GM19438 (cell line): ENCODE measurements at regions not wholly inside any gene's neighbourhood (a gene's known extent, or its start where the extent isn't known, plus 50 kb on each side); places are given as distances from the start of the nearest gene placed in this dataset.
A peak's percentile ranks its signal among the peaks of the same experiment; 100 is the strongest.
"Not testable (repeated sequence)": the region's sequence is repeated elsewhere in the genome, so short reads cannot be mapped to it uniquely, and the experiment has no call there.

Experiments
- ATAC-seq: cut with Tn5 transposase; IDR thresholded peaks from one replicate; pipeline ENCODE4 v1.9.1; 2021; ENCODE audit warnings: low read depth; ENCODE audit not compliant: unreplicated experiment

DNA sequence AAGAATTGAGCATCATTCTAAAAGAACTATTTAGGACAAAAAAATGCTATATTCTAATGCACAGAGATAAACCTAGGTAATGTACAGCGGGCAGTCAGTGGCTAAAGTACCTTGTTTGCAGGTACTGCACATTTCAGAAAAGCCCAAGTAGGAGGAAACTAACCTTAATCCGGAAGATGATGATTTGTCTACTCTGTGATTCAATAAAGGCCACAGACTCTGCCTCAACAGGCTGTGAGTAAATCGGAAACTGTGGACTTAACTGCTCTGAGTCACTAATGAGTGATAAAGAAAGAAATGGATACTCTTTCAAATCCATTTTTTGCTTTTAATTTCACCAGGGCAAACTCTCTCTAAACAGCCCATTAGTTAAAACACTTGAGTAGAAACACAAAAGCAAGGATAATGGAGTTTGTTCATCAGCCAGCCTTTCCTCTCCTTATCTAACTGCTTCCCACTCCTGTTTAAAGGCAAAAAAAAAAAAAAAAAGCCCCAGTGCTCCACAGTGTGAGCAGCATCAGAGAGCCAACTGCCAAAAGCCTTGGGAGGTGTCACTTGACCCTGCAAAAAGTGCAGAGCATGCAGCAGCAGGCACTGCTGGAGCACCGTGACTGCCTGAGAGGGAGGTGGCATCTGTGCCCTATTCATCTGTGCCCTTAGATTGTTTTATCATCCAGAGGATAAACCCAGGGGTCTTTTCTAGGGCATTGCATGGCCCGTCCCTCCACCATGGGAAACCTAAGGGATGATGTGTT is 187.7 kb downstream of the SATB1 start:
- ATAC-seq: peak; percentile 71

DNA sequence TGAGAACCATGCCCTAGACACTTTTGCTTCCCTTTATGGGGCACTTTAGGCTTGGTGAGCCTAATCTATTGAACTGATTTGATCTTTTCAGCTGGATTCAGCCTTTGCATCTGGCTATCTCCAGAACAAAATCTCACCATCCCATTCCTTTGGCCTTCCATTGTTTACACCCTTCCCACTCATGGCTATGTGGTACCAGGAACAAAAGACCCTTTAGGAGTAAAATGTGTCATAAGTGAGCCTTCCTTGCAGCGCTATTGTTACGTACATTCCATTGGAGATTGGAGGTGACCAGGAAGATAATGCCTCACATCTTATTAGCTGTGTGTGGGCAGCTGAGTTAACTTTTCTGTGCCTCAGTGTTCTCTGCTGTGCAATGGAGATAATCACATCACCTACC is 188.4 kb downstream of the SATB1 start:
- no peak for ATAC-seq

DNA sequence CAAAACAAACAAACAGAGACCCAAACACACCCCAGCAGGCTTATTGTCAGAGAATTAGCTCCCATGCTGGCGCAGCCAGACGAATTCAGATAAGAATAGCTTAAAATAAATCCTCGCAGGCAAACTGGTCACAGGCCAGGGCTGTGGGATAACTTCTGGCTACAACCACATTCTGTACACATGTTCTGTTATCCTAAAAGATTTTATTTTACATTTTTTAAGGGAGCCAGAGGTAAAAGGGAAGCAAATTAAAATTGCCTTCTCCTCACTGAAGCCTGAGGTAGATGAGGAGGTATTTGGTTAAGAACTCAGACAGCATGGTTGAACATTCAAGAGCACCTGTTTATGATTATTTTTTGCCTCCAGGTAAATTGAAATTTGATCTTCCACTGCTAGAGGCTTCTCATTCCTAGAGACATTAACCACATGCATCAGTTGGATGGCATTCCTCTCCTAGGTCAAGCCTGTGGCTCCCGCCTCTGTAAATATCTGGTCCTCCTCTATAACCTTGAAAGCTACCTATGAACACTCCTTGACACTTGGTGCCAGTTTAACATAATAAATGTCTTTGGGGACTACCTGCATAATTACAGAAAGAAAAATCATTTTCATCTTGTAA is 190.3 kb downstream of the SATB1 start:
- ATAC-seq: no peak

DNA sequence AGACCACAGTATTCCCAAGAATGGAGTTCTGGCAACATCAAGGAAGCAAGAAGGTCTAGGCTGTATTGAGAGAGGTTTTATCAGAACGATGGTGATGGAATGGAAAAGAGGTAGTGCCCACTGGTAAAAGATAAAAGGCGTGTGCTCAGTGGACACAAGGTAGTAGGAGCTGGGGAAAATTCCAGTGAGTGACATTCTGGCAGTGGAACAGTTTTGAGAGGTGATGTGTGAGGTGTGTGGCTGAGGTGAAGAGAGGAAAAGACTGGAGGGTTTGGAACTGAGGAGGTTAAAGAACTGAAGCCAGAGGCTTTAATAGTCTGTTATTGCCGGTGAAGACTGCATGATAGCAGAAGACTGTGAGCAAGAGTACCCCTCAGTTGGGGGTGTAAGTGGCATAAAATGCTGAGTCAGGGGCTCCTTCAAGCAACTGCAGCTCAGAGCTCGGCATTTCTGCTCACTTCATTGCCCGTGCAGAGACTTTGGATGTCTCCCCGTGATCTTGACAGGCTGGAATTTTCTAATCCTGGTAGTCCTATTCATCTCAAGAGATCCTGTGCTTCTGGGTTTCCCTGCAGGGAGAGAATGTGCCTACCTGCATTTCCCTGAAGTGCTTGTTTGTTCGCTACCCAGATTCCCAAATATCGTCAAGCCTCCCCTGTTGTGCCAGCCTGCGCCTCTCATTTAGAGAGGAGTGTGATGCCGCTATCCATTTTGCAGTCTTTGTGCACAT is 191.0 kb downstream of the SATB1 start:
- ATAC-seq: no peak

DNA sequence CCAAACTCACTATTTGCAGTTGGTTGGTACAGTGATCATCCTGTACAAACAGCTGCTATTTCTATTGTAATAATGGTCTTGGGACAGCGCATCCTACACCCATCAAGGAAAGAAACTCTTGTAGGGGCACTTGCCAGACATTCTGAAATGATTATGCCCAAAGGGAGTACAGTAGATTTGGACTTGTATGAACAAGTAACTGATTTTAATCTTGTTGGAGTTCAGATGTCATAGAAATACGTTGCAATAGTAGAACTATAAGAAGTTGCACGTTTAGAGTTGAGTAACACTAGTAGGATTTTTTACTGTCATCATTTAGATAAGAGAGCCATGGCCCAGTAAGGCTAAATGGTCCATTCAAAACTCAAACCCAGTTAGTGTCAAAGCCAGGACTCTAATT is 192.8 kb downstream of the SATB1 start:
- ATAC-seq: no peak

DNA sequence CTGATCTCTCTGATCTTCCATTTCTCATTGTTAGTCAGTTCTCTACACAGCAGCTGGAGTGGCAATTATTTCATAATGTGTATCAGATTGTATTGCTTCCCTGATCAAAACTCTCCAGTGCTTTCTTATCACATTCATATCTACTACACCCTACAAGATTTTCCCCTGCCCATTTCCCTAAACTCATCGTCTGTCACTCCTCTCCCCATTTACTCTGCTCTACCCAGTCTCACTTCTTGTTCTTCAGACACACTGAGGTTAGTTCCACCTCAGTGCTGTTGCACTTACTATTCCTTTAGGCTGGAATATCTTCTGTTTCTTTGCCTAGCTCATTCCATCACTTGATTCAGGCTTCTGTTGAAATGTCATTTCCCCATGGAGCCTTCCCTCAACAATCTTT is 197.1 kb downstream of the SATB1 start:
- no peak for ATAC-seq

DNA sequence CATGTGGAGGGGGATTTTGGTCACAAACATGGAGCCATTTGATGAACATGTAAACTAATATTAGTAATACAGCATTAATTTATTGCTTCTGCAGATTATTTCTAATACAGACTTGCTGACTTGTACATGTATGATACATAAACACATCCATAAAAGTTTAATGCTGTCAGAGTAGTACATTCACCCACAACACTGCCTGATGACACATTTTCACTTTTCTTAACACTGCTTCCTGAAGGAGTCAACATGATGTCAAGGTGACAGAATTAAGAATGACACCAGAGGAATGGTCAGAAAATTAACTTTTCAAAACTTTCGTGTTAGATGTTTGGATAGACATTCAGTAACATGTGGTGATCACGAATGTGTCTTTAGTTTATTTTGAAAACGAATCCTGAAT is 199.4 kb downstream of the SATB1 start:
- no peak for ATAC-seq

DNA sequence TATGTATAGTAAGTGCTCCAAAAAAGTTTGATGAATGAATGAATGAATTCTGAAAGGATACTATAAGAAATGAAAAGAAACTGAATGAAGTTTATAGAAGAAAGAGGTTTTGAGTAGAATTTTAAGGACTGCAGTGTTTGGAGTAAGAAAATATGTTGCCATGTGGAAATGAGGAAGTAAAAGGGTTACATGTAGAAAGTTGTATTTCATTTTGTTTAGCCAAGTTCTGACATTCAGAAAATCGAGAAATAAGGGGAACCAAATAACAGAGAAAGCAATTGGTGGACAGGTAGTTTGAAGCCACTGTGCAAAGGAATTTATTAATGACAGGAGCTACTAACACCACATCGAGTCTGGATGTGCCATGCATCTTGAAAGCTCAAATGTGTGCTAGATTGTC is 200.7 kb downstream of the SATB1 start:
- no peak for ATAC-seq

DNA sequence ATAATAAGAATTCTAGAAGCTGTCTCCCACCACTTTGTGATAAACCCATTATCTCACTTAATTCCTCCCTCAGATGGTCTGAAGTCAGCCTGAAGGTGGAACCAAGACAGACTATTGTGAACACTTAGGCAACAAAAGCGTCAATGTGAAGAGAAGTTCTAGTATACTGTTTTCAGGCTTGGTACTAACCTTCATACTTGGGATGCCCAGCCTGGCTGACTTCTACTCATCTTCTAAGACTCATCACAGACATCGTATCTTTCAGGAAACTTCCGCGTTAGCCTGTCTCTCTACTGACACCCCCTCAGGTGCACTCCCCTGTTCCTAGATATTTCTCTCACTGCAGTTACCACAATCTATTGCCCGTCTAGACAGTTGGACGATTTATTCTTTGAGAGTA is 201.2 kb downstream of the SATB1 start:
- ATAC-seq: peak; percentile 35

DNA sequence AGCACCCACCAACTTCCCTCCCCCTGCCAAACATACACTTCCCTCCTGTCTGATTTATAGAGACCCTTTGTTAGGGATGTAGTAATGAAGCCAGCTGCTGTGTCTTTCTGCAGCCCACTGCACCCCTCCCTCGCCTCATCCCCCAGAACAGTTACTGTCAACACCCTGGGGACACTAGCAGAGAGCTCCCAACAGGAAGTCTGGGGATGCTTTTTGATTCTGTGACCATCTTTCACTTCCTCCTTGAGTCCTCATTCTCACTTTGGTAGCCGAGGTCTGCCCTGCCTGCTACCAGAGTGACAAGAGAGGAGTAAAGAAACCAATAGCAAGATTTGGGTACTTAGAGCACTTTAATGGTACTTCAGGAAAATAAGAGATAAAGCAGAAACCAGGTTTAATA is 201.6 kb downstream of the SATB1 start:
- peak; percentile 99 for ATAC-seq

DNA sequence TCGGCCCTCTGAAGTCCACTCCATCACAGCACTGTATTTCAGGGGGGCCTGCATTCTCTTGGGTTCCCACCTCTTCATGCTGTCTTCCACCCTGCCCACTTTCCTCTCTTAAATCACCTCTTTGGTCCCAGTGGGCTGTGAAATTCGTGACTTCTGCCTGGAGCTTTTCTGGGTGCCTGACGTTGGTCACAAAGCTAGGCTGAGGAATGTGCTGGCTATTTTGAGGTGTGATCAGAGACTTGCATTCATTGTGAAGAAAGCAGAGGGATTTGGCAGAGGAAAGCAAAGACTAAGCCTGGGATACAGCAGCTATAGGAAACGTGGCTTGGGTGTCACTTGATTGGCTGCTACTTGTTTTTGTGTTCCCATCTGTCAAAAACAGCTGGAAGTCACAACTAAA is 202.5 kb downstream of the SATB1 start:
- no peak for ATAC-seq

DNA sequence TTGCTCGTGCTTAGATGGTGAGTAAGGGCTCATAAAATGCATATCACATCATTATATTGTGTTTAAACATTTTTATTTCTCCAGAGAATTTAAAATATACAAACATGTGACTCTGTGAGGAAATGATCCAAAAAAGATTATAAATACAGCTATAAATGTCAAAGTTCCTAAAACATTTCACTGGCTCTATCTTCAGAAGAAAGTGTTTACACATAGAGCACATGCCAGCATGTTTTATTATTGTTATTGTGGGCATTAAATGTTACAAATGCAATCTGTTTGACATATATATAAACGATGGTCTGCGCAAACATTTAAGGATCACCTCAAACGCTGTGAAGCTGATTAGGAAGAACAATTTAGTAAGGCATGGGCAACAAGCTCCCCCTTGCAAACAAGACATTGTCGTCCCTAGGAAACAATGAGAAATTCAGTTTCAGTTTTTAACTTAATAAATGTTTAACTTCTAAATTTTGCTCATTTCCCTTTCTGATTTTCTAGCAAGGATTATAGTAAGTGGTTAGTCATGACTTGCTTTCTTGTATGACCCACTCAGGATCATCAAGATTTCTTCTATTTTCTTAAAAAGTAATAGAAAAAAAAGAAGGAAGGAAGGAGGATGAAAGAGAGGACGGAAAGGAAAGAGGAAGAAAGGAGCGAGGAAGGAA is 207.5 kb downstream of the SATB1 start:
- ATAC-seq: peak; percentile 46

DNA sequence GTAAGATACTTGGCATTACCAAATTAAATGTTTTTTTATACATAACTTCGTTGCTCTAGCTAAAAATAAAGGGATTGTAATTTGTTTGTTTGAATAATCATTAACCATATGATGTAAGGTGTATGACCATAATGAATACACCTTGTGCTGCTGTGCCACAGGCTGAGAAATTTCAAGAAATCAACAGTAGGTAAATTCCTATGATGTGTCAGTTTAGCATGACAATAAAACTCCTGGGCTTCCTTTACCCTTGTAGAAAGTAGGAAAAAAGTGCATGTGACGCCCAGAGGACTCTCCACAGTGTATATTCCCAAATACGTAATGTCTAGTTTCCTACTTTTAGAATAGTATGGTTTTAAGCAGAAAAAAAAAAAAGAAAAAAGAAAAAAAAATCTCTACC is 208.1 kb downstream of the SATB1 start:
- ATAC-seq: no peak

DNA sequence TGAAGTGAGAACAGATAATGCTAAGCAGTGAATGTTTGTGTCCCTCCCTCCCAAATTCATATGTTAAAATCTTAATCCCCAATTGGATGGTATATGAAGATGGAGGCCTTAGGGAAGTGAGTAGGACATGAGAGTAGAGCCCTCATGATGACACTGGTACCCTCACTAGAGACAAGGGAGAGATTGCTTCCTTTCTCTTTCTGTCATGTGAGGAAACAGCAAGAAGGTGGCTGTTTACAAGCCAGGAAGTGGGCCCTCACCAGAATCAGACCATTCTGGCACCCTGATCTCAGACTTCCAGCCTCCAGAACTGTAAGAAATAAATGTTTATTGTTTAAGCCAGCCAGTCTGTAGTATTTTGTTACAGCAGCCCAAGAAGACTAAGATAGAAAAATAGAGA is 209.5 kb downstream of the SATB1 start:
- no peak for ATAC-seq

DNA sequence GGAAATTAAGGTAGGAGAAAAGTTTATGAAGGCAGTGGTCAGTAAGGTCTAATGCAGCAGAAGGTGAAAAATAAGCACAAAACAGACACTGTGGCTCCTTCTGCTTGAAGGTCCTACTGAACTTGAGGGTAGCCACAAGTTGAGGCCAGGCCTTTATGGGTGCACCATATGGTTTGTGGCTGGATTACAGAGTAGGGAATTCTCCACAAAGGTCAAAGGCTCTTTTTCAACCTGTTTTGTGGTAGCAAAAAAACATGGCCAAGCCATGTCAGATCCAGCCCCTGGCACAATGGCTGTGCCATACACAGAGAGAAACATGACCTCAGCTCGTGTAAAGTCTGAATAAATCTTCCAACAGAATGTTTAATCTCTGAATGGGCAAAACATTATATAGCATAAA is 214.0 kb downstream of the SATB1 start:
- no peak for ATAC-seq

DNA sequence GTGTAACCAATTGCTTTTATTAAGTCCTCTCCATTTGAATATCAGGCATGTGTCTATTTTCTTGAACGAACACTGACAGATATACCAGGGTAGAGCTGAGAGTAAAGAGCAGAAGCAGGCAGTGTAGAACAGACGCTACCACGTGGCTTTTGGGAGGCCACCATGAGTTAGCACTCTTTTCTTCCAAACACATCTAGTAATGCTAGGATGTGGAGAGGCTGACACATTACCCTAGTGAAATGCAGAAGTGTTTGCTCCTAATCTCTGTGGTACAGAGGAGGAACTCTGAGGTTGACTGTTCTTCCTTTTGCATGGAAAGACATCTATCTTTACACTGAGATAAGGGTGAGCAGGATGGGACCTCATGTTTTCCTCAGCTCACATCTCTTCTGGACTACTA is 216.3 kb downstream of the SATB1 start:
- ATAC-seq: no peak

DNA sequence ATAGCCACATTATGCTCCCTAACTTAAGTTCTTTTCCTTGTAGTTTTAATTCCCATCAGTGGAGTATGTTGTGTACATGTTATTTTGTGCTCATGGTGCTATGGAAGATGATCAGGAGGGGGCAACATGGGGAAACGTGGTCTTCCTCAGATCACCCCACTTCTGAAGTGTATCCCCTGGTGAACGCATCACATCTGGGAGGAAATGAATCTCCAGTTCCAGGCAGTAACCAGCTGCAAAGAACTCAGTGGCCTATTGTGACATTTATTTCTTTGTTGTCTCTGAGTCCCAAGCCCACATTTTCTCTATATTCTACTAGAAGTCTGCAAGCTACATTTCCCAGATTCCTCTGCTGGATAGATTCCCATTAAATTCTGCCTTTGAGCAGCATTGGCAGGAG is 217.0 kb downstream of the SATB1 start:
- no peak for ATAC-seq

DNA sequence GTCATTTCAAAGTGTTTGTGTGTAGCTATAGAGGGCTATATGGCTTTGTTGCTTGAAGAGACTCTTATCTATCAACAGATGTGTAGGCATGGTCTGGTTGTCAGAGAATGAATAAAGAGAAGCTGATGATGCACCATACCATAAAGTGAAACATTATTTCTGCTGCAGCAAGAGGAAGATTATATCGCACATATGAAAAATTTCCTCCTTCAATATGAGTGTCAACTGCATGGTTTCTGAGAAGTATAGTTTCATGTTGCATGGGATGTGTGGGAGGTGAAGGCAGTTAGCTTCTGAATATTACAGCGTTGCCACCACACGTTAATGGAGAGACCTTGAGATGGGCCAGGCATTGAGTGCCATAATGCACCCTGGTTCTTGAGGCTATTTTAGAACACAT is 217.9 kb downstream of the SATB1 start:
- no peak for ATAC-seq

DNA sequence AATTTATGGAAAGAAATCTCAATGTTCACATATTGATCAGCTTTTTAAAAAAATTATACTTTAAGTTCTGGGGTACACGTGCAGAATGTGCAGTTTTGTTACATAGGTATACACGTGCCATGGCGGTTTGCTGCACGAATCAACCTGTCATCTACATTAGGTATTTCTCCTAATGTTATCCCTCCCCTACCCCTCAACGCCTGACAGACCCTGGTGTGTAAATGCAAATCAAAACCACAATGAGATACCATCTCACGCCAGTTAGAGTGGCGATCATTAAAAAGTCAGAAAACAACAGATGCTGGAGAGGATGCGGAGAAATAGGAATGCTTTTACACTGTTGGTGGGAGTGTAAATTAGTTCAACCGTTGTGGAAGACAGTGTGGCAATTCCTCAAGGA is 219.4 kb downstream of the SATB1 start:
- not testable (repeated sequence) for ATAC-seq

DNA sequence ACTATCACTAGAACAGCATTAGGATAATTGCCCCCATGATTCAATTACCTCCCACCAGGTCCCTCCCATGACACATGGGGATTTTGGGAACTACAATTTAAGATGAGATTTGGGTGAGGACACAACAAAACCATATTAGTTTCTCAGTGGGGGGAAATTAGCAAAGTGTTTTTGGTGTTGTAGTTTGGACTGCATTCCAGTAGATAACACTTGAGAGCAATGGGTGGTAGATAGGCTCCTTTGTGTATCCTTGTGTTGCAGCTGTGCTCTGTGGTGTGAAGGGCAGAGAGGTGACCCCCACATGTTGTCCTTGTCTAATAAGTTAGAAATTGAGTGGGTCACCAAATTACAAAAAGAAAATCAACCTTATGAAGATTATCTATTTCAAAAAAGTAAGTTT is 223.8 kb downstream of the SATB1 start:
- ATAC-seq: no peak

DNA sequence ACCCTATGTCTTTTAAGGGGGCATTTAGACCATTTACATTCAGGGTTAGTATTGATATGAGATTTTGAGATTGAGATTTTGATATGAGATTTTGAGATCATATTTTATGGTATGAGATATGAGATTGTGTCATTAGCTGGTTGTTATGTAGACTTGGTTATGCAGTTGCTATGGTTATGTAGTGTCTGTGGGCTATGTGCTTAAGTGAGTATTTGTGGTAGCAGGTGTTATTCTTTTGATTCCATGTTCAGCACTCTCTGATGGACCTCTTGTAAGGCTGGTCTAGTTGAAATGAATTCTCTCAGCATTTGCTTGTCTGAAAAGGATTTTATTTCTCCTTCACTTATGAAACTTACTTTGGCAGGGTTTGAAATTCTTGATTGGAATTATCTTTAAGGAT is 225.4 kb downstream of the SATB1 start:
- ATAC-seq: no peak
